ENCODE measurements at regions not wholly inside any gene's neighbourhood (a gene's known extent, or its start where the extent isn't known, plus 50 kb on each side); places are given as distances from the start of the nearest gene placed in this dataset.

- no peak overlapping the region for H3K4me3 ChIP-seq (ENCODE audit: low read depth, low read length)
- no peaks in the 10 kb centered on the region for H3K36me3 ChIP-seq (ENCODE audit: control insufficient read depth, insufficient read depth, low read length)
- DNase-seq (ENCODE audit: low read depth), result no peak
- TF ChIP-seq, protein P1, sequence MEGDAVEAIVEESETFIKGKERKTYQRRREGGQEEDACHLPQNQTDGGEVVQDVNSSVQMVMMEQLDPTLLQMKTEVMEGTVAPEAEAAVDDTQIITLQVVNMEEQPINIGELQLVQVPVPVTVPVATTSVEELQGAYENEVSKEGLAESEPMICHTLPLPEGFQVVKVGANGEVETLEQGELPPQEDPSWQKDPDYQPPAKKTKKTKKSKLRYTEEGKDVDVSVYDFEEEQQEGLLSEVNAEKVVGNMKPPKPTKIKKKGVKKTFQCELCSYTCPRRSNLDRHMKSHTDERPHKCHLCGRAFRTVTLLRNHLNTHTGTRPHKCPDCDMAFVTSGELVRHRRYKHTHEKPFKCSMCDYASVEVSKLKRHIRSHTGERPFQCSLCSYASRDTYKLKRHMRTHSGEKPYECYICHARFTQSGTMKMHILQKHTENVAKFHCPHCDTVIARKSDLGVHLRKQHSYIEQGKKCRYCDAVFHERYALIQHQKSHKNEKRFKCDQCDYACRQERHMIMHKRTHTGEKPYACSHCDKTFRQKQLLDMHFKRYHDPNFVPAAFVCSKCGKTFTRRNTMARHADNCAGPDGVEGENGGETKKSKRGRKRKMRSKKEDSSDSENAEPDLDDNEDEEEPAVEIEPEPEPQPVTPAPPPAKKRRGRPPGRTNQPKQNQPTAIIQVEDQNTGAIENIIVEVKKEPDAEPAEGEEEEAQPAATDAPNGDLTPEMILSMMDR (IDR thresholded peaks at IDR 0.05; ENCODE audit: insufficient read depth, low read length, severe bottlenecking), result no peak
- FAIRE-seq, result no peak
- no peaks in the 10 kb centered on the region for H3K27me3 ChIP-seq (ENCODE audit: control insufficient read depth, insufficient read depth, low read length)
Observed at GRCh38 chr9:108709126-108709525, 146.7 kb downstream of the ACTL7B start.

DNA sequence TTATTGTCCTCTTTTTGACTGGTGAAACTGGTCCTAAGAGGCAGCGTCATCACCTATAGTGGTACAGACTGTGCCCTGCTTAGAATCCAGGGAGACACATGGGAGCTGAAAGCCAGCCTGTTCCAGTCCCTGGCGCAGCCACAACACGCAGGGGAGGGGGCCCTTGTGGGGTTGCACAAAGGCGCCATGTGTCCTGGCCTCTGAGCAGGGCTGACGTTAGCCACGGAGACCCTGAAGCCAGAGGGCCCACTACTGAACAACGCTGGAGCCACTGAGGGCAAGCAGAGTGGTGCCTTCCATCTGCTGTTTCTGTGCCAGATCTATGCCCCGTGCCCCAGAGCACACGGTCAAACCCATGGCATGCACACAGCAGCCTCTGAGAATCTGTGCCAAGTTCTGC lies 147.3 kb downstream of the ACTL7B start:
- FAIRE-seq, result no peak

DNA sequence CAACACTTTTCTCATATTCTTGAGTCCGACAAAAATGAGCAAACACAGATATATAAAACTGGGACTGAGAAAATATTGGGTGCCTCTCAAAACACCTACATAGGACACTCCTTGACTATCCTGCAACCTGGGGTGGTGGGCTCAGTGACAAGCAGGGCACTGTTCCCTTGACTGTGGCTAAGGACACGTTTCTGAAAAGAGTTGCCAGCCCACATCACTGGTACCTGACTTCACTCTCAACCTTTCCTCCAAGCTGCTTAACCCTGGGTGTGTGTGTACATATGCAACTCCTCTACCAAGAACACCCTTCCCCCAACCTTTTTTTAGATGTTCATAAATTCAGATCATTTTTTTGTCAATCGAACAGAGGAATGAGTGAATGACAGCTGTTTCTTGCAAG lies 148.7 kb downstream of the ACTL7B start:
- DNase-seq (ENCODE audit: low read depth) (no peak), FAIRE-seq (no peak)
- no peaks in the 10 kb centered on the region for H3K27me3 ChIP-seq (ENCODE audit: control insufficient read depth, insufficient read depth, low read length)
- TF ChIP-seq, protein P1 (IDR thresholded peaks at IDR 0.05; ENCODE audit: insufficient read depth, low read length, severe bottlenecking), result no peak
- no peak overlapping the region for H3K4me3 ChIP-seq (ENCODE audit: low read depth, low read length)
- H3K36me3 ChIP-seq (ENCODE audit: control insufficient read depth, insufficient read depth, low read length), result no peaks in the 10 kb centered on the region

More for the DNA sequence above, 147.3 kb downstream of the ACTL7B start:
- TF ChIP-seq, protein P1 (IDR thresholded peaks at IDR 0.05; ENCODE audit: insufficient read depth, low read length, severe bottlenecking), result no peak
- DNase-seq (ENCODE audit: low read depth), result no peak
- H3K4me3 ChIP-seq (ENCODE audit: low read depth, low read length), result no peak overlapping the region
- no peaks in the 10 kb centered on the region for H3K36me3 ChIP-seq (ENCODE audit: control insufficient read depth, insufficient read depth, low read length)
- no peaks in the 10 kb centered on the region for H3K27me3 ChIP-seq (ENCODE audit: control insufficient read depth, insufficient read depth, low read length)

- no peaks in the 10 kb centered on the region for H3K36me3 ChIP-seq (ENCODE audit: control insufficient read depth, insufficient read depth, low read length)
- H3K4me3 ChIP-seq (ENCODE audit: low read depth, low read length), result no peak overlapping the region
- DNase-seq (ENCODE audit: low read depth), result peak; percentile 61
- H3K27me3 ChIP-seq (ENCODE audit: control insufficient read depth, insufficient read depth, low read length), result no peaks in the 10 kb centered on the region
- TF ChIP-seq, protein P1 (IDR thresholded peaks at IDR 0.05; ENCODE audit: insufficient read depth, low read length, severe bottlenecking), result no peak
- FAIRE-seq, result peak; percentile 79
Observed at GRCh38 chr9:108704156-108704852, 151.5 kb downstream of the ACTL7B start.

DNA sequence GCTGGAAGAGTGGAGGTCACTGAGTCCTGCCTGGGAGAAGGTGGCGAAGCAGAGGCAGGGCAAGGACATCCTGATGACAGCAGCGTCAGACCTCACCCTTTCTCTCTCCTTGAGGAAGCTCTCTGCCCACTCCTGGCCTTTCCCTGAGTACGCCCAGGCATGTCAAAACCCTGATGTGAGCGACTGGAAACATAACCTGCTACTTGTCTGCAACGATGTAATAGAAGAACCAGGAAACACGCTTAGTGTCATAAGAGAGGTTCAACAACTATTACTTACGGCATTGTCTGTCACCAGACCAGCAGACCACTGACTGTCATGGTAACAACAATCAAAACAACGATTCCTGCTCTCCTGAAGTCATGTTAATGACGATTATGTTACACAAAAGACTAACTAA lies 152.4 kb downstream of the ACTL7B start:
- Histone ChIP-seq H3K4me3 (ENCODE audit: low read depth, low read length) (no peak overlapping the region), H3K27me3 (ENCODE audit: control insufficient read depth, insufficient read depth, low read length) (no peaks in the 10 kb centered on the region), H3K36me3 (ENCODE audit: control insufficient read depth, insufficient read depth, low read length) (no peaks in the 10 kb centered on the region)
- TF ChIP-seq, protein P1 (IDR thresholded peaks at IDR 0.05; ENCODE audit: insufficient read depth, low read length, severe bottlenecking), result no peak
- DNase-seq (ENCODE audit: low read depth), result peak; percentile 89
- no peak for FAIRE-seq

- H3K36me3 ChIP-seq (ENCODE audit: control insufficient read depth, insufficient read depth, low read length), result no peaks in the 10 kb centered on the region
- FAIRE-seq (no peak), DNase-seq (ENCODE audit: low read depth) (no peak)
- no peaks in the 10 kb centered on the region for H3K27me3 ChIP-seq (ENCODE audit: control insufficient read depth, insufficient read depth, low read length)
- TF ChIP-seq, protein P1 (IDR thresholded peaks at IDR 0.05; ENCODE audit: insufficient read depth, low read length, severe bottlenecking), result no peak
- H3K4me3 ChIP-seq (ENCODE audit: low read depth, low read length), result no peak overlapping the region
Observed at GRCh38 chr9:108702681-108703080, 153.1 kb downstream of the ACTL7B start.

All from bronchial epithelial cell (primary cell).